GM21786 (cell line): ENCODE measurements at regions not wholly inside any gene's neighbourhood (a gene's known extent, or its start where the extent isn't known, plus 50 kb on each side); places are given as distances from the start of the nearest gene placed in this dataset.

ENCODE experiments used
- ATAC-seq: cut with Tn5 transposase; IDR thresholded peaks from one replicate; pipeline ENCODE4 v1.9.1; 2021; ENCODE audit not compliant: unreplicated experiment

- no peak for ATAC-seq
These were observed 583.3 kb downstream of the GBA3 start for GRCh38 chr4:23276076-23276475.

DNA sequence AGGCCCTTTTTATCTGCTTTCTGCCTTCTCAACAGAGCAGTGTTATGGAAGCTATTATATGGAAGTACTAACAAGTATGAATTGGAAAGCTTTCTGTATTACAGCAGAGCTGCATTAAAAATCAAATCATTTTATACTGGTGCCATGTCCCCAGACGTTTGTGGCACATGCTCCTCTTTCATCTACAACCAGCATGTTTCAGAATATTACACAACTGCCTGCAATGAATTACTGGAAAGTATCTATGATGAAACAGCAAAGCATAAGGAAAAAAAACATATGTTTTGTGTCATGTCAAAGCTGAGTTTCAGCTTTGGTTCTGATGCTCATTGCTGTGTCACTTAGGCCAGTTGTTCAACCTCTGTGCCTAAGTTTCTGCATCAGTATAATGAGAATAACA, 576.8 kb downstream of the GBA3 start:
- no peak for ATAC-seq

- ATAC-seq: no peak
These were observed 575.5 kb downstream of the GBA3 start for GRCh38 chr4:23268072-23268771.

GRCh38 chr4:23266401-23266800, 573.7 kb downstream of the GBA3 start:
- ATAC-seq: no peak

GRCh38 chr4:23260511-23260910, 567.8 kb downstream of the GBA3 start:
- ATAC-seq: no peak

- no peak for ATAC-seq
These were observed 552.6 kb downstream of the GBA3 start for GRCh38 chr4:23245203-23245832.

- ATAC-seq: no peak
These were observed 550.2 kb downstream of the GBA3 start for GRCh38 chr4:23242962-23243361.

DNA sequence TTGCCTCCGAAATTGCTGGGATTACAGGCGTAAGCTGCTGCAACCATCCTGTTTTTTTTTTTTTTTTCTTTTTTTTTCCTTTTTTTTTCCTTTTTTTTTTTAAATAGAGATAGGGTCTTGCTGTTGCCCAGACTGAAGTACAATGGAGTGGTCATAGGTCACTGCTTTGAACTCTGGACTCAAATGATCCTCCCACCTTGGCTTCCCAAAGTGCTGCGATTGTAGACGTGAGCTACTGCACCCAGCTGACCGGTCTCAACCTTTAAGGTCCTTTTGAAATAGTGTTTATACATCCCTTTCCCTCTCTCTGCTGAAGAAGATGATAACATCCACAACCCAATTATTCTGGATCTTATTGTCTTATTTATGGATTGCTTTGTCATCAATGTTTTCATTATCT, 548.7 kb downstream of the GBA3 start:
- no peak for ATAC-seq

- no peak for ATAC-seq
These were observed 546.1 kb downstream of the GBA3 start for GRCh38 chr4:23238848-23239247.

DNA sequence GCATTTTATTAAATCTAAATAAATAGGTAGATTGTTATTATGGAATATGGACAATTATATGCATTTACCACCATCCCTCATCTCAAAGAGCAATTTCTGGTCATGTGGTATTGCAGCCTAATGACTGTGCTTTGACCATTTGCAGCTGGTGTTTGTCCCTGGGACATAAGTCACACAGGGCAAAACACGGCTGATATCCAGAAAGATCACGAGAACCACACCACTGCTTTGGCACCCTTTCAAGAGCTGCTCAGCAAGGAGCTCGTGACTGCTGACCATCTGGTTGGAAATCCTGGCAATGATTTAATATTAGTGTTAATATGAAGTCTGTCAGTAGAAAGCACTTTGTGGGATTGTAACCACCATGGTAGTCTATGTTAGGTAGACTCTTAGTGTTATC, 545.0 kb downstream of the GBA3 start:
- ATAC-seq: no peak

DNA sequence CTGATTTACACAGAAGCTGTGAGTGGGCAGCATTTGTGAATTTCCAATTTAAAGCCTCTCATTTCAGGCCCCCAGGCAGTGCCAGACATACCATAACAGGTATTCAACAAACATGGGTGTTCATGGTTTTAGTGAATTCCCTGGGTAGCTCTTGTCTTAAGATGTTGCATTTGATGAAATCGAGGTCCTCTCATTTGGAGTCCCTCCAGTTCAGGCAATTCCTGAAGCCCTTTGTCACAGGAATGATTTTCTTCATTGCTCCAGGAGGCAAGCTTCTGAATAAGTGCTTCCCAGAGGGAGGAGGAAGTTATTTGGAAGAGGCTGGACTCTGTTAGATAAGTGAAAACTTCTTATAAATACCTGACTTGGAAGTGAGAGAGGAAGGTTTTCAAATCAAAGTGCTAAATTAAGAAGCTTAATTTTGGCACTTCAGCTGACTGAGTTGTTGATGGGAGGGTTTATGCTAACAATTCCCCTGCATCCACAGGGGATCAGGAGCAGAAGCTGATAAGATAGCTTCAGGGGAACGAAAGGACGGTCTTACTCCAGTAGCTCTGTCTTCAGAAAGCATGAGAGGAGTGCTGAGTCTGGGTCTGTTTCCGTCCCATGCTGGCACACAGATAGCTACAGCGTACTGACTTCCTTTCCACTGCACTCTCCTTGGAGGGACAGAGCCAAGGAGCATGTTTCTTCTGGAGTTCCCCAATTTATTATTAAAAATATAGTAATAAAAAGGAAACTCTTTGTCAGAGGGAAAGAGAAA, 543.1 kb downstream of the GBA3 start:
- no peak for ATAC-seq

- ATAC-seq: no peak
These were observed 542.0 kb downstream of the GBA3 start for GRCh38 chr4:23234716-23235115.

DNA sequence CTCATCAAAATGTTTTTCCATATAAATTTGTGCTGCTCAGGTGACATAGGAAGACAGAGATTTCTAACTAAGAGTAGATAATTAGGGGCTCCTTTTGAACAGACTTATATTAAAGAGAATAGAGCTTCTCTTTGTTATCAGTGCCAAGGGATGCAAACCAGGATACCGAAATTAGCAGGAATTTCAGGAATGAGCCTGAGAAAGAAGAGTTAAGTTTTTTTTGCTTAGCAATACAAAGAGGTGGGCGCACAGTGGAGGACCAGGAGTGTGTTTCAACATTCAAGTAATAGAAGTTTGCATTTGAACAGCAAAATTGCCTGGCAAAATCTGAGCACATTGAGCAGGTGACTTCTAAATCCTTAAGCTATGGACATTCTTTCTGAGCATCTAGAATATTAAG, 541.3 kb downstream of the GBA3 start:
- ATAC-seq: no peak

GRCh38 chr4:23233596-23233995, 540.9 kb downstream of the GBA3 start:
- no peak for ATAC-seq

GRCh38 chr4:23232987-23233386, 540.2 kb downstream of the GBA3 start:
- ATAC-seq: no peak

DNA sequence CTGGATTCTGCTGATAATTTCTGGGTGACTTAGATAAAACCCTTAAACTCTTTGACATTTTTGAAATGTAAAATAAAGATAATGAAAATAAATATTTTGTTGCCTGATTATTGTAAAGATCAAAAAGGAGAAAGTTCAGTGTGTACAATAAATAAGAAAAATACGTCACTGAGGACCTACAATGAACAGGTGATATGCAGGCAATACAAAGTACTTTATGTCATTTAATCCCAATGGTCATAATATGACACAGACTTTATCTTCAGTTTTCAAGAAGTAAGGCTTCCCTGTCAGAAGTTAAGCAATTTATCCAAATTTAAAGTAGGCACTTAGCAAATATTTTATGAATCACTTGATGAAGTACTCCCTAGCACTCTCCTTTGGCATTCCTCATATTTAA, 532.8 kb downstream of the GBA3 start:
- ATAC-seq: no peak

GRCh38 chr4:23224684-23225420, 532.1 kb downstream of the GBA3 start:
- no peak for ATAC-seq

GRCh38 chr4:23220911-23221310, 528.2 kb downstream of the GBA3 start:
- no peak for ATAC-seq

GRCh38 chr4:23219779-23220408, 527.2 kb downstream of the GBA3 start:
- ATAC-seq: no peak

DNA sequence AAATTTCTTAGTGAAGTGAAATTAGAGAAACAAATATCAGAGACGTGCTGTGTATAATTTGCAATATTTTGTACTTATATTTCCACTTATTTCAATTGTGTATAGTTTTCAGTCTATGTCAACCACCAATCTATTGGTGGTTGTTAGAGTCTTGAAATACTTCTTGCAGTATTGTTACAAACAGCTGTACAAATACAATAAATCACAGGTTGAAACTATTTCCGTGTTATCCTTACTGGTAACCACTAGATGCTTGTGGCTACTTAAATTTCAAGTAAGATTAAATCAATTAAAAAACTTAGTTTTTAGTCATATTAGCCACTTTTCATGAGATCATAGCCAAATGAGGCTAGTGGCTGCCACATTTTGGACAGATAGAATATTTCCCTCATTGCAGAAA, 520.5 kb downstream of the GBA3 start:
- no peak for ATAC-seq

GRCh38 chr4:23212558-23212957, 519.8 kb downstream of the GBA3 start:
- no peak for ATAC-seq
